Neural cell (in vitro differentiated cells): ENCODE measurements at regions not wholly inside any gene's neighbourhood (a gene's known extent, or its start where the extent isn't known, plus 50 kb on each side); places are given as distances from the start of the nearest gene placed in this dataset.

ENCODE experiments used
- CTCF ChIP-seq: fragments of 450-650 bp; IDR thresholded peaks from 2 replicates; pipeline ENCODE4 v1.5.1; 2014; ENCODE audit warnings: antibody characterized with exemption, mild to moderate bottlenecking, moderate library complexity; ENCODE audit not compliant: poor library complexity, severe bottlenecking
- EZH2 ChIP-seq: fragments of 200-600, 300-800 bp; shearing (Covaris generic), sonication (generic); IDR thresholded peaks from 2 replicates; pipeline ENCODE4 v1.6.1; 2014; ENCODE audit warnings: antibody characterized with exemption, low read length, borderline replicate concordance, mild to moderate bottlenecking; ENCODE audit not compliant: insufficient read depth, poor library complexity, severe bottlenecking
- MXI1 ChIP-seq: fragments of 450-650 bp; conservative IDR thresholded peaks from 2 replicates; pipeline ENCODE4 v1.6.1; 2014; ENCODE audit warnings: antibody characterized with exemption, mild to moderate bottlenecking; ENCODE audit not compliant: poor library complexity, severe bottlenecking
- RAD21 ChIP-seq: fragments of 450-650 bp; conservative IDR thresholded peaks from 2 replicates; pipeline ENCODE4 v1.6.1; 2014; ENCODE audit warnings: antibody characterized with exemption, mild to moderate bottlenecking, moderate library complexity
- SMC3 ChIP-seq: fragments of 450-650 bp; conservative IDR thresholded peaks from 2 replicates; pipeline ENCODE4 v1.6.1; 2014; ENCODE audit warnings: antibody characterized with exemption, mild to moderate bottlenecking, moderate library complexity; ENCODE audit not compliant: poor library complexity

GRCh38 chr20:59469267-59470252 is 134.8 kb upstream of the PHACTR3 start:
- TF ChIP-seq MXI1 = no peak
- TF ChIP-seq EZH2 = no peak
- no peak for TF ChIP-seq RAD21
- TF ChIP-seq SMC3 = no peak
- no peak for TF ChIP-seq CTCF
